HFF-Myc (cell line): ENCODE measurements at regions not wholly inside any gene's neighbourhood (a gene's known extent, or its start where the extent isn't known, plus 50 kb on each side); places are given as distances from the start of the nearest gene placed in this dataset.
"Not testable (repeated sequence)": the region's sequence is repeated elsewhere in the genome, so short reads cannot be mapped to it uniquely, and the experiment has no call there.

Source experiments
- DNase-seq: peaks from one replicate; pipeline ENCODE4 v3.0.0-alpha.2; 2011; ENCODE audit warnings: low read depth; ENCODE audit errors: extremely low read depth
- H3K4me3 ChIP-seq: replicated peaks from 2 replicates; pipeline ENCODE4 v1.5.1; 2011; ENCODE audit warnings: low read depth, mild to moderate bottlenecking, control low read depth, low read length
- TF ChIP-seq, protein P1 (sequence below): IDR thresholded peaks from 2 replicates; pipeline ENCODE4 v1.5.1; 2012; ENCODE audit warnings: mild to moderate bottlenecking, low read depth, low read length, control low read depth; ENCODE audit errors: missing control alignments

DNA sequence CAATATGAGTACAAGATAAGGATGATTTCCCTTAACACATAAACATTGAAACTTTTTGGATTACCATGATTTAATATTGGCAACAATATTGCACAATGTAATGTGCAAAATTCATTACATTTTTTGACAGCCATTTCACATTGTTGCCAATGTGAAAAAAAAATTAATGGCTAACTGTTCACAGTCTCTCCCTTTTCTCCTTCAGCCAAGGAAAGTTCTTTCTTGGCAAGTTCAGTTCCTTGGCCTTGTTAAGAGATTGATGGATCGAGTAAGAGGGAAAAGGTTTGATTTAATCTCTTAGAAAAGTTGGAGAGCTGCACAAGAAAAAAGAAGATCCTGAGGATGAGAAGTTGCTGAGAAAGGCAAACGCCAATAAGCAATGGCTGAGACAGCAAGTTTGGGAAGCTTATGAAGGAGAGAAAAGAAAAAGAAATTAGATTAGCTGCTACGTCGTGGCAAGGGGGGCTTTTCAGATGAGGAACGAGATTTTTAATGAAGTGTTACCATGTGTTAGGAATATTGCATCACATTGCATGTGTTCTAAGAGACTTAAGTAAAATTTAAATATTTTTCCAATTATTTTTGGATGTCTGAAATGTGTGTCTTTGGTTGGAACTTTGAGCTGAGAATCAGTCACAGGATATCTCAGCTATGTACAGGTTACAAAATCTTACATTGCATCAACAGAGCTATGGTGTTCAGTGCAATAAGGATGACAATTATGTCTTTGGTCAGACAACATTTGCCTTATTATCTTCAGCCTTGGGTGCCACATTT lies 61.4 kb upstream of the ZNF280D start:
- DNase-seq, result no peak
- TF ChIP-seq, protein P1, sequence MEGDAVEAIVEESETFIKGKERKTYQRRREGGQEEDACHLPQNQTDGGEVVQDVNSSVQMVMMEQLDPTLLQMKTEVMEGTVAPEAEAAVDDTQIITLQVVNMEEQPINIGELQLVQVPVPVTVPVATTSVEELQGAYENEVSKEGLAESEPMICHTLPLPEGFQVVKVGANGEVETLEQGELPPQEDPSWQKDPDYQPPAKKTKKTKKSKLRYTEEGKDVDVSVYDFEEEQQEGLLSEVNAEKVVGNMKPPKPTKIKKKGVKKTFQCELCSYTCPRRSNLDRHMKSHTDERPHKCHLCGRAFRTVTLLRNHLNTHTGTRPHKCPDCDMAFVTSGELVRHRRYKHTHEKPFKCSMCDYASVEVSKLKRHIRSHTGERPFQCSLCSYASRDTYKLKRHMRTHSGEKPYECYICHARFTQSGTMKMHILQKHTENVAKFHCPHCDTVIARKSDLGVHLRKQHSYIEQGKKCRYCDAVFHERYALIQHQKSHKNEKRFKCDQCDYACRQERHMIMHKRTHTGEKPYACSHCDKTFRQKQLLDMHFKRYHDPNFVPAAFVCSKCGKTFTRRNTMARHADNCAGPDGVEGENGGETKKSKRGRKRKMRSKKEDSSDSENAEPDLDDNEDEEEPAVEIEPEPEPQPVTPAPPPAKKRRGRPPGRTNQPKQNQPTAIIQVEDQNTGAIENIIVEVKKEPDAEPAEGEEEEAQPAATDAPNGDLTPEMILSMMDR, result no peak
- no peak overlapping the region for H3K4me3 ChIP-seq

DNA sequence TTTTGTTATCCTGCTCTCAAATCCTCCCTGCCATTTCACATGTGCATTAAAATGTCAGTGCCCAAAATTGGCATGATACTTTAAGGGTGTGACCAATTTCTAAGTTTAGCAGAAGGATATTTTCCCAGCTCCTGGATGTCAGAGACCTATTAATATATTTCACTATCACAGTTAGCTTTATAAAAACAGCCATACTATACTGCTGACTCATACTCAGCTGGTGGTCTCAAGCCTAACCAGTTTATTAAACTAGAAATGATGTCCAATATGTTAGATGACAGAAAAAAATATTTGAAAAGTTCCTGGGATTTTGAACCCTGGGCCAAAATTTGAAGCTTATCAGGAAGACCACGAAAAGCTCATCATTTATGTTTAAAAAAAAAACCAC lies 60.9 kb upstream of the ZNF280D start:
- no peak for DNase-seq

DNA sequence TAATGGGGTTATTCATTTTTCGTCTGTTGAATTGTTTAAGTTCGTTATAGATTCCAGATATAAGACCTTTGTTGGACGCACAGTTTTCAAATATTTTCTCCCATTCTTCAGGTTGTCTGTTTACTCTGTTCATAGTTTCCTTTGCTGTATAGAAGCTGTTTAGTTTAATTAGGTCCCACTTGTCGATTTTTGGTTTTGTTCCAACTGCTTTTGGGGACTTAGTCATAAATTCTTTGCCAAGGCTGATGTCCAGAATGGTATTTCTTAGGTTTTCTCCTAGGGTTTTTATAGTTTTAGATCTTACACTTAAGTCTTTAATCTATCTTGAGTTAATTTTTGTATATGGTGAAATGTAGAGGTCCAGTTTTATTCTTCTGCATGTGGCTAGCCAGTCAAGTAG lies 58.9 kb upstream of the ZNF280D start:
- no peak for DNase-seq
- TF ChIP-seq, protein P1, result no peak
- H3K4me3 ChIP-seq, result no peak overlapping the region

More for the DNA sequence above, 60.9 kb upstream of the ZNF280D start:
- no peak overlapping the region for H3K4me3 ChIP-seq
- TF ChIP-seq, protein P1, result no peak

DNA sequence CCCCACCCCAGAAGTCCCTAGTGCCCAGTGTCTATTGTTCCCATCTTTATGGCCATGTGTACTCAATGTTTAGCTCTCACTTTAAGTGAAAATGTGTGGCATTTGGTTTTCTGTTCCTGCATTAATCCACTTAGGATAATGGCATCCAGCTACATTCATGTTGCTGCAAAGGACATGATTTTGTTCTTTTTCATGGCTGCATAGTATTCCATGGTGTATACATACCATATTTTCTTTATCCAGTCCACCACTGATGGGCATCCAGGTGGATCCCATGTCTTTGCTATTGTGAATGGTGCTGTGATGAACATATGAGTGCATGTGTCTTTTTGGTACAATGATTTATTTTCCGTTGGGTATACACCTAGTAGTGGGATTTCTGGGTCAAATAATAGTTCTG lies 58.2 kb upstream of the ZNF280D start:
- not testable (repeated sequence) for DNase-seq, H3K4me3 ChIP-seq

DNA sequence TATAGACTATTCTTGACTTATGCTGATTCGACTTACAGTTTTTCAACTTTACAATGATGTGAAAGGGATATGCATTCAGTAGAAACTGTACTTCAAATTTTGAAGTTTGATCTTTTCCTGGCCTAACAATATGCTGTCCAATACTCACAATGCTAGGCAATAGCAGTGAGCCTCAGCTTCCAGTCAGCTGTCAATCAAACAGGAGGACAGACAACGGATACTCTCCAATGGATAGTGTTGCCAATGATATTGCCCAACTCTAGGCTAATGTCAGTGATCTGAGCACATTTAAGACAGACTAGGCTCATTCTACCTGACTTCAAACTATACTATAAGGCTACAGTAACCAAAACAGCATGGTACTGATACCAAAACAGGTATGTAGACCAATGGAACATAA lies 55.0 kb upstream of the ZNF280D start:
- no peak overlapping the region for H3K4me3 ChIP-seq
- TF ChIP-seq, protein P1, result no peak
- DNase-seq, result no peak

DNA sequence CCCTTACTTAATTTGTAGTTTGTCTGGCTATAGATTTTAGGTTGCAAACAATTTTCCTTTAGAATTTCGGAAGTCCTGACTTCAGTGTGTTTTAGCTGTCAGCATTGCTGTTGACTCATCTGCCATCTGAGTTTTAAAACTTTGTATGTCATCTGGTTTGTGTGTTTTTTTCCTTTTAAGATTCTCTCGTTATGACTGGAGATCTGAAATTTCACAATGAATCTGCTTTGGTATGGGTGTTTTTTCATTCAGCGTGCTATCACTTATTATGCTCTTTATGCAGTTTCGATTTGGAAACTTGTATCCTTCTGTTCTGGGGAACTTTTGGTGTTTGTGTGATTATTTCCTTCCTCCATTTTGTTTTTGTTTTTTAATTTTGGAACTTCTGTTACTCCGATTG lies 53.7 kb upstream of the ZNF280D start:
- no peak for DNase-seq
- TF ChIP-seq, protein P1, result no peak
- no peak overlapping the region for H3K4me3 ChIP-seq

DNA sequence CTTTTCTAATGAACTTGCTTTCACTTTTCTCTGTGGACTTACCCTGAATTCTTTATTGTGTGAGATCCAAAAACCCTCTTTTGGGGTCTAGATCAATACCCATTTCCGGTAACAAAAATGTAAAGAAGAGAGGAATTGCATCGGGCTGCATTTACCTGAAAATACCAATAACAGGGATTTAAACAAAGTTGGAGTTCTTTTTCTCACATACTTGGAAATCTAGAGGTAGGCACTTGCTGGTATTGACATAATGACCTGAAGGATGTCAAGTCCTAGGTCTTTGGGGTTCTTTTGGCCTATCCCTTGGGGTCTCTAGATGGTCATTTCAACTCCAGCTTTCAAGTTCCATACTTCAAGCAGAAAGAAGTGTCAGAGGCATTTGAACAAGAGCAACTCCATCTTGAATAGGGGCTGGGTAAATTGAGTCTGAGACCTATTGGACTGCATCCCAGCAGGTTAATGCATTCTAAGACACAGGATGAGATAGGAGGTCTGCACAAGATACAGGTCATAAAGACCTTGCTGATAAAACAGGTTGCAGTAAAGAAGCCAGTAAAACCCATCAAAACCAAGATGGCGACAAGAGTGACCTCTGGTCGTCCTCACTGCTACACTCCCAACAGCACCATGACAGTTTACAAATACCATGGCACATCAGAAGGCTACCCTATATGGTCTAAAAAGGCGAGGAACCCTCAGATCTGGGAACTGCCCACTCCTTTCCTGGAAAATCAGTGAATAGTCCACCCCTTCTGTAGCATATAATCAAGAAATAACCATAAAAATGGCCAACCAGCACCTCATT lies 50.8 kb upstream of the ZNF280D start:
- no peak overlapping the region for H3K4me3 ChIP-seq
- DNase-seq, result no peak
- TF ChIP-seq, protein P1, result no peak
